Esophagus squamous epithelium (tissue), 4 donors: ENCODE measurements at regions not wholly inside any gene's neighbourhood (a gene's known extent, or its start where the extent isn't known, plus 50 kb on each side); places are given as distances from the start of the nearest gene placed in this dataset.

Experiments used
- POLR2A ChIP-seq, 4 donors: fragments of 450-650 bp; IDR thresholded peaks; one replicate each; pipeline ENCODE4 v1.6.1; 2017; ENCODE audit warnings: antibody characterized with exemption in 4 of 4, mild to moderate bottlenecking in 4 of 4, moderate library complexity in 3 of 4
- TF ChIP-seq, protein P1 (sequence below), 6 experiments: fragments of 450-650 bp in 4 of 6; fragments of 200-600 bp in 2 of 6; sonication (generic) in 2 of 6; IDR thresholded peaks; one replicate each; pipeline ENCODE4 v1.5.1; 2016 to 2019; ENCODE audit warnings: antibody characterized with exemption in 6 of 6, mild to moderate bottlenecking in 4 of 6, moderate library complexity in 4 of 6

GRCh38 chr12:92546635-92547348, 156.0 kb upstream of the PLEKHG7 start:
- TF ChIP-seq, protein P1, sequence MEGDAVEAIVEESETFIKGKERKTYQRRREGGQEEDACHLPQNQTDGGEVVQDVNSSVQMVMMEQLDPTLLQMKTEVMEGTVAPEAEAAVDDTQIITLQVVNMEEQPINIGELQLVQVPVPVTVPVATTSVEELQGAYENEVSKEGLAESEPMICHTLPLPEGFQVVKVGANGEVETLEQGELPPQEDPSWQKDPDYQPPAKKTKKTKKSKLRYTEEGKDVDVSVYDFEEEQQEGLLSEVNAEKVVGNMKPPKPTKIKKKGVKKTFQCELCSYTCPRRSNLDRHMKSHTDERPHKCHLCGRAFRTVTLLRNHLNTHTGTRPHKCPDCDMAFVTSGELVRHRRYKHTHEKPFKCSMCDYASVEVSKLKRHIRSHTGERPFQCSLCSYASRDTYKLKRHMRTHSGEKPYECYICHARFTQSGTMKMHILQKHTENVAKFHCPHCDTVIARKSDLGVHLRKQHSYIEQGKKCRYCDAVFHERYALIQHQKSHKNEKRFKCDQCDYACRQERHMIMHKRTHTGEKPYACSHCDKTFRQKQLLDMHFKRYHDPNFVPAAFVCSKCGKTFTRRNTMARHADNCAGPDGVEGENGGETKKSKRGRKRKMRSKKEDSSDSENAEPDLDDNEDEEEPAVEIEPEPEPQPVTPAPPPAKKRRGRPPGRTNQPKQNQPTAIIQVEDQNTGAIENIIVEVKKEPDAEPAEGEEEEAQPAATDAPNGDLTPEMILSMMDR (IDR thresholded peaks at IDR 0.05), result no peak
- TF ChIP-seq POLR2A (IDR thresholded peaks at IDR 0.05), result no peak
